WTC11 (cell line): ENCODE measurements at regions not wholly inside any gene's neighbourhood (a gene's known extent, or its start where the extent isn't known, plus 50 kb on each side); places are given as distances from the start of the nearest gene placed in this dataset.

Source experiments
- ATF2 ChIP-seq: sonication (generic); formaldehyde crosslinking; IDR thresholded peaks from 2 replicates; pipeline ENCODE4 v1.8.1; 2022; ENCODE audit warnings: low read depth, missing genetic modification reagents, borderline replicate concordance
- CTCF ChIP-seq: fragments of 200-600 bp; IDR thresholded peaks from 2 replicates; pipeline ENCODE4 v1.8.0; 2022; ENCODE audit warnings: antibody characterized with exemption
- NR1H2 ChIP-seq: sonication (generic); formaldehyde crosslinking; IDR thresholded peaks from 2 replicates; pipeline ENCODE4 v1.9.0; 2021; ENCODE audit warnings: mild to moderate bottlenecking, moderate library complexity, missing genetic modification reagents
- ZNF281 ChIP-seq: sonication (generic); formaldehyde crosslinking; IDR thresholded peaks from 2 replicates; pipeline ENCODE4 v1.8.0; 2023; ENCODE audit warnings: mild to moderate bottlenecking, missing genetic modification reagents

GRCh38 chr1:188930382-188930781 is 1547.3 kb downstream of the BRINP3 start:
- TF ChIP-seq NR1H2 (no peak), CTCF (no peak), ATF2 (CRISPR knock-in tag) (no peak), ZNF281 (CRISPR knock-in tag) (no peak)
